ENCODE measurements at regions not wholly inside any gene's neighbourhood (a gene's known extent, or its start where the extent isn't known, plus 50 kb on each side); places are given as distances from the start of the nearest gene placed in this dataset.

DNA sequence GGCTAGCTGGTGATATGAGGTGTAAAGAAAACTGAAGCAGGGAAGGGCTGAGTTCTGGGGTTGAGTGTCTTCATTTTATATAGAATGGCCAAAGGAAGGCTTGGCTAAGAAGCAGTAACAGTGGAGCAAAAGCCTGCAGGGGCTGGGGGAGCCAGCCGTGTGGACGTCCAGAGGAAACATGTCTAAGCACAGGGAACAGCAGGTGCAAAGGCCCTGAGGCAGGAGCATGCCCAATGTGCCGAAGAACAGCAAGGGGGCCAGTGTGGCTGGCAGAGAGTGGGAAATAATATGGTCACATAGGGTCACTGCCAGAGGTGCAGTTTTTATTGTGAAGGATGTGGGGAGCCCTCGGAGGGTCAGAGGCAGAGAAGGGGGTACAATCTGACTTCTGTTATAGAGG lies 60.5 kb upstream of the KCNG1 start:
- ChIA-PET POLR2A (no interaction called here), CTCF (no interaction called here)
- Histone ChIP-seq H3K4me2 (ENCODE audit: insufficient read depth, low read length) (no peak overlapping the region), H3K79me2 (ENCODE audit: control insufficient read depth, insufficient read depth, low read length) (no peaks in the 10 kb centered on the region), H3K36me3 (ENCODE audit: control insufficient read depth in 2 of 2, extremely low read depth in 1 of 2, insufficient read depth in 2 of 2, low read length in 2 of 2) (no peaks in the 10 kb centered on the region), H4K20me1 (replicated peaks; ENCODE audit: control insufficient read depth, extremely low read depth, insufficient read depth, low read length) (no peaks in the 10 kb centered on the region), H3K4me3 (replicated peaks in 1 of 3; ENCODE audit: insufficient read depth in 1 of 3, low read depth in 1 of 3, low read length in 3 of 3) (no peak overlapping the region), H2AFZ (ENCODE audit: low read depth, low read length) (no peak overlapping the region), H3K9ac (replicated peaks; ENCODE audit: extremely low read depth, insufficient read depth, low read length) (no peak overlapping the region), H3K4me1 (ENCODE audit: control insufficient read depth, extremely low read depth, insufficient read depth, low read length) (no peaks in the 10 kb centered on the region), H3K9me1 (replicated peaks; ENCODE audit: control insufficient read depth, extremely low read depth, insufficient read depth, low read length) (no peaks in the 10 kb centered on the region), H3K9me3 (replicated peaks; ENCODE audit: control insufficient read depth, insufficient read depth, low read length) (no peaks in the 10 kb centered on the region), H3K27ac (ENCODE audit: insufficient read depth, low read depth, low read length) (no peak overlapping the region), H3K27me3 (ENCODE audit: control insufficient read depth in 2 of 2, insufficient read depth in 2 of 2, low read length in 2 of 2) (peaks cover 3% of the 10 kb centered on the region in 2 experiments)
- intact Hi-C loops (cut with micrococcal nuclease) (no loop called here), dilution Hi-C loops (cut with MboI; ENCODE audit: extremely low pct_ligation_motif_present, low sequenced_read_pairs) (no loop called here)
- no peak for TF ChIP-seq MYC (IDR thresholded peaks at IDR 0.05; ENCODE audit: low read depth, low read length)
- no peak for TF ChIP-seq FOS (IDR thresholded peaks at IDR 0.05; ENCODE audit: borderline replicate concordance, insufficient read depth, low read length)
- no peak for TF ChIP-seq EZH2 (IDR thresholded peaks at IDR 0.05; ENCODE audit: borderline replicate concordance, low read depth, low read length, severe bottlenecking)
- no peak for TF ChIP-seq POLR2AphosphoS5 (IDR thresholded peaks at IDR 0.05; ENCODE audit: insufficient read depth, low read depth, low read length)
- TF ChIP-seq POLR2A (IDR thresholded peaks at IDR 0.05; ENCODE audit: low read depth, low read length): no peak
- TF ChIP-seq CTCF (IDR thresholded peaks at IDR 0.05; ENCODE audit: extremely low read depth in 1 of 2, insufficient read depth in 1 of 2, low read depth in 1 of 2, low read length in 2 of 2): no peak
- TF ChIP-seq GATA2 (IDR thresholded peaks at IDR 0.05; ENCODE audit: insufficient read depth, insufficient read length, low read depth, low read length): no peak
- no peak for TF ChIP-seq MAX (IDR thresholded peaks at IDR 0.05; ENCODE audit: insufficient read depth, insufficient read length)
- no peak for TF ChIP-seq JUN (IDR thresholded peaks at IDR 0.05; ENCODE audit: borderline replicate concordance, insufficient read depth, insufficient read length, low read depth)
- DNase-seq (ENCODE audit: low read depth, low spot score): no peak
- no peak for FAIRE-seq
- no TSS peak for BruUV-seq (replicated peaks)
